ENCODE measurements at regions not wholly inside any gene's neighbourhood (a gene's known extent, or its start where the extent isn't known, plus 50 kb on each side); places are given as distances from the start of the nearest gene placed in this dataset.

GRCh38 chr4:136925203-136925602 lies 607.1 kb downstream of the PCDH18 start:
- TF ChIP-seq CTCF (IDR thresholded peaks at IDR 0.05 in 4 of 5, conservative IDR thresholded peaks at IDR 0.05 in 1 of 5) (no peak), POLR2A (IDR thresholded peaks at IDR 0.05) (no peak)
